Astrocyte (in vitro differentiated cells and primary cell): ENCODE measurements at regions not wholly inside any gene's neighbourhood (a gene's known extent, or its start where the extent isn't known, plus 50 kb on each side); places are given as distances from the start of the nearest gene placed in this dataset.

Experiments
- DNase-seq: peaks from one replicate; pipeline ENCODE4 v3.0.0-alpha.2; 2010; ENCODE audit warnings: low read depth
- FAIRE-seq: peaks from 2 replicates; lab custom pipeline; 2011; peaks lifted over from hg19 to GRCh38; lab: Jason Lieb, UNC
- H2AFZ ChIP-seq: 2 replicates; pipeline ENCODE4 v1.6.0; 2012; ENCODE audit warnings: low read depth, low read length, inconsistent platforms
- H3K27ac ChIP-seq: 2 replicates; pipeline ENCODE4 v1.5.1; 2011; ENCODE audit warnings: low read depth, low read length, inconsistent platforms
- H3K27me3 ChIP-seq: 2 replicates; pipeline ENCODE4 v1.6.0; 2011; ENCODE audit warnings: low read length, inconsistent platforms; ENCODE audit not compliant: insufficient read depth
- H3K36me3 ChIP-seq: 2 replicates; pipeline ENCODE4 v1.5.1; 2011; ENCODE audit warnings: low read length, inconsistent platforms; ENCODE audit not compliant: insufficient read depth
- H3K4me1 ChIP-seq: 2 replicates; pipeline ENCODE4 v1.5.1; 2011; ENCODE audit warnings: low read length, inconsistent platforms; ENCODE audit not compliant: insufficient read depth
- H3K4me2 ChIP-seq: 2 replicates; pipeline ENCODE4 v1.6.0; 2012; ENCODE audit warnings: low read length, inconsistent platforms
- H3K4me3 ChIP-seq: 2 replicates; pipeline ENCODE4 v1.5.1; 2011; ENCODE audit warnings: low read depth, mild to moderate bottlenecking, low read length, inconsistent platforms; ENCODE audit not compliant: insufficient read depth
- H3K79me2 ChIP-seq: 2 replicates; pipeline ENCODE4 v1.6.0; 2012; ENCODE audit warnings: mild to moderate bottlenecking, low read length, inconsistent platforms; ENCODE audit not compliant: insufficient read depth
- H3K9ac ChIP-seq: 2 replicates; pipeline ENCODE4 v1.6.0; 2012; ENCODE audit warnings: mild to moderate bottlenecking, low read length, inconsistent platforms
- H3K9me3 ChIP-seq: 2 replicates; pipeline ENCODE4 v1.5.1; 2012; ENCODE audit warnings: low read depth, mild to moderate bottlenecking, low read length, inconsistent platforms; ENCODE audit not compliant: insufficient read depth
- H4K20me1 ChIP-seq: 2 replicates; pipeline ENCODE4 v1.6.0; 2012; ENCODE audit warnings: low read length, inconsistent platforms; ENCODE audit not compliant: insufficient read depth
- H3K27ac Mint-ChIP-seq: one replicate; pipeline ENCODE4 v1.8.0; 2021; ENCODE audit warnings: mild to moderate bottlenecking, mixed read lengths; ENCODE audit not compliant: unreplicated experiment
- H3K27me3 Mint-ChIP-seq: one replicate; pipeline ENCODE4 v1.8.0; 2021; ENCODE audit warnings: low read depth, mixed read lengths; ENCODE audit not compliant: unreplicated experiment
- H3K36me3 Mint-ChIP-seq: one replicate; pipeline ENCODE4 v1.8.0; 2021; ENCODE audit warnings: low read depth, mixed read lengths; ENCODE audit not compliant: unreplicated experiment
- H3K4me1 Mint-ChIP-seq: one replicate; pipeline ENCODE4 v1.8.0; 2021; ENCODE audit warnings: low read depth, mixed read lengths; ENCODE audit not compliant: unreplicated experiment
- H3K4me3 Mint-ChIP-seq: one replicate; pipeline ENCODE4 v1.8.0; 2021; ENCODE audit warnings: mild to moderate bottlenecking, moderate library complexity, mixed read lengths; ENCODE audit not compliant: unreplicated experiment
- H3K9me3 Mint-ChIP-seq: one replicate; pipeline ENCODE4 v1.8.0; 2021; ENCODE audit warnings: mild to moderate bottlenecking, mixed read lengths; ENCODE audit not compliant: unreplicated experiment
- EZH2 ChIP-seq: IDR thresholded peaks from 2 replicates; pipeline ENCODE4 v1.6.1; 2012; ENCODE audit warnings: mild to moderate bottlenecking, low read length, inconsistent platforms; ENCODE audit not compliant: insufficient read depth
- TF ChIP-seq, protein P1 (sequence below): IDR thresholded peaks from 2 replicates; pipeline ENCODE4 v1.5.1; 2011; ENCODE audit warnings: low read depth, mild to moderate bottlenecking, inconsistent platforms, low read length, moderate library complexity; ENCODE audit not compliant: insufficient read depth

DNA sequence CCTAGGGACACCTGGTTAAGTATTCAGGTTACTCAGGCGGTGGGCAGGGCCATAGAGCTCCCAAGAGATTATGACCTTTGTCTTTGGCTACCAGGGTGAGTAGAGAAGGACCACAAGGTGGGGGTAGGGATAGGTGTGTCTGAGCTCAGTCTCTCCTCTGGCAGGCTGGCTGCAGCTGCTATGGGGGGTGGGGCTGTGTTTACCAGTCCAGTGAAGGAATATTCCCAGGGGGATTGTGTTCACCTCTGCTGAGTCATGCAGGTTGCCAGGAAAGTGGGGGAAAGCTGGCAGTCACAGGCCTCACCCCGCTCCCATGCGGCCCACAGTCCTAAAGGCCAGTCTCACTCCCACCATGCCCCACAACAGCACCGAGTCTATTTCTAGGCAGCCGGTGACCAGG, 53.6 kb upstream of the POU5F2 start:
- no peaks in the 10 kb centered on the region for H3K9me3 ChIP-seq
- no peak for DNase-seq
- no peaks in the 10 kb centered on the region for H3K36me3 ChIP-seq
- no peak overlapping the region for H3K9ac ChIP-seq
- no peak overlapping the region for H3K27ac Mint-ChIP-seq
- H3K4me3 ChIP-seq = no peak overlapping the region
- H3K9me3 Mint-ChIP-seq = no peaks in the 10 kb centered on the region
- peaks cover 4% of the 10 kb centered on the region for H3K36me3 Mint-ChIP-seq
- H4K20me1 ChIP-seq = no peaks in the 10 kb centered on the region
- H3K4me1 ChIP-seq = no peaks in the 10 kb centered on the region
- H3K4me2 ChIP-seq = no peak overlapping the region
- H3K79me2 ChIP-seq = no peaks in the 10 kb centered on the region
- FAIRE-seq = no peak
- no peak overlapping the region for H3K27ac ChIP-seq
- no peak overlapping the region for H3K4me3 Mint-ChIP-seq
- TF ChIP-seq EZH2 = no peak
- TF ChIP-seq, protein P1, sequence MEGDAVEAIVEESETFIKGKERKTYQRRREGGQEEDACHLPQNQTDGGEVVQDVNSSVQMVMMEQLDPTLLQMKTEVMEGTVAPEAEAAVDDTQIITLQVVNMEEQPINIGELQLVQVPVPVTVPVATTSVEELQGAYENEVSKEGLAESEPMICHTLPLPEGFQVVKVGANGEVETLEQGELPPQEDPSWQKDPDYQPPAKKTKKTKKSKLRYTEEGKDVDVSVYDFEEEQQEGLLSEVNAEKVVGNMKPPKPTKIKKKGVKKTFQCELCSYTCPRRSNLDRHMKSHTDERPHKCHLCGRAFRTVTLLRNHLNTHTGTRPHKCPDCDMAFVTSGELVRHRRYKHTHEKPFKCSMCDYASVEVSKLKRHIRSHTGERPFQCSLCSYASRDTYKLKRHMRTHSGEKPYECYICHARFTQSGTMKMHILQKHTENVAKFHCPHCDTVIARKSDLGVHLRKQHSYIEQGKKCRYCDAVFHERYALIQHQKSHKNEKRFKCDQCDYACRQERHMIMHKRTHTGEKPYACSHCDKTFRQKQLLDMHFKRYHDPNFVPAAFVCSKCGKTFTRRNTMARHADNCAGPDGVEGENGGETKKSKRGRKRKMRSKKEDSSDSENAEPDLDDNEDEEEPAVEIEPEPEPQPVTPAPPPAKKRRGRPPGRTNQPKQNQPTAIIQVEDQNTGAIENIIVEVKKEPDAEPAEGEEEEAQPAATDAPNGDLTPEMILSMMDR = no peak
- H3K27me3 ChIP-seq = no peaks in the 10 kb centered on the region
- no peak overlapping the region for H2AFZ ChIP-seq
- peaks cover 5% of the 10 kb centered on the region for H3K4me1 Mint-ChIP-seq
- H3K27me3 Mint-ChIP-seq = no peaks in the 10 kb centered on the region

DNA sequence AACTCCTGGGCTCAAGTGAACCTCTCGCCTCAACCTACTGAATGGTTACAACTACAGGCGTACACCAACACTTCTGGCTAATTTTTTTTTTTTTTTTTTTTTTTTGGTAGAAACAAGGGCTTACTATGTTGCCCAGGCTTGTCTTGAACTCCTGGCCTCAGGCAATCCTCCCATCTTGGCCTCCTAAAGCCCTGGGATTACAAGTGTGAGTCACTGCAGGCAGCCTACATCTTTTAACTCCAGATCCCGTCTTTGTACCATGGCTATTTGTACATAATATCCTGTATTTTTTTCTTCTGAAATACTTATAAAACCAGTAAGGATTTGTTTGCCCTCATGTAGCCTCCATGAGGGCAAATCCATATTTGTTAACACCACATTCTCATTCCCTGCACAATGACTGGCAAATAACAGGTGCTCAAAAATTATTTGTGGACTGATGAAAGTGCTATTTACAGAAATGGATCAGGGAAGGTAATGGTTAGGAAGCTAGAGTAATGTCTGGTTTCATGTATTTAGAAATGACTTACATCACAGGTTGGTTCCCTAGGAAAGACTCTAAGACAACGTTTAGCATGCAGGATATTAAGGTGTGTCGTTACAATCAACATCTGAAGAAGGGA, 51.9 kb upstream of the POU5F2 start:
- FAIRE-seq = no peak
- H3K79me2 ChIP-seq = no peaks in the 10 kb centered on the region

DNA sequence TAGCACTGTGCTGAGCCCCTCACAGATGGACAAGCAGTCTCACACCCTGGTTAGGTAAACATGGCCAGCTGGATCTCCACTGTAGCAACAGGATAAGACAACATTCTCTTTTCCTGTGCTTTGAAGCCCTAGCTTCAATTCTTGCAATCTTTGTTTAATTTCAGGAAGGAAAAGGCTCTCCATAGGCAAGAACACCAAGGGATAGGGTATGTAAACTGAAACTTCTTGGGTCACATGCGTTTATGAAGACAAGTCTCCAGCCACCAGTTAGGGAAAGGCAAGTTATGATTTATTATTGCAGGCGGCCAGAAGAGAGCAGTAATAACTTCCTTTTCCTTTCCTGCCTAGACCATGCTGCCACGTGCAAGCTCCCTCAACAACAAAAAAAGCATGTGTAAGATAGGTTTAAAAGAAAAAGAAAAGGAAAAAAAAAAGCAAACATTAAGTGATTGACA, 50.1 kb upstream of the POU5F2 start:
- Mint-ChIP-seq H3K36me3 (peaks cover 4% of the 10 kb centered on the region), H3K27ac (no peak overlapping the region), H3K4me3 (no peak overlapping the region), H3K27me3 (no peaks in the 10 kb centered on the region), H3K4me1 (peaks cover 8% of the 10 kb centered on the region), H3K9me3 (no peaks in the 10 kb centered on the region)
- TF ChIP-seq, protein P1 = no peak
- TF ChIP-seq EZH2 = no peak
- Histone ChIP-seq H3K27ac (no peak overlapping the region), H3K27me3 (no peaks in the 10 kb centered on the region), H4K20me1 (no peaks in the 10 kb centered on the region), H3K36me3 (no peaks in the 10 kb centered on the region), H3K4me1 (no peaks in the 10 kb centered on the region), H2AFZ (no peak overlapping the region), H3K79me2 (no peaks in the 10 kb centered on the region), H3K9ac (no peak overlapping the region), H3K9me3 (no peaks in the 10 kb centered on the region), H3K4me3 (no peak overlapping the region), H3K4me2 (no peak overlapping the region)
- DNase-seq (no peak), FAIRE-seq (no peak)

More for the DNA sequence above, 51.9 kb upstream of the POU5F2 start:
- no peak overlapping the region for H2AFZ ChIP-seq
- H3K4me2 ChIP-seq = no peak overlapping the region
- Mint-ChIP-seq H3K4me3 (no peak overlapping the region), H3K36me3 (peaks cover 4% of the 10 kb centered on the region), H3K27me3 (no peaks in the 10 kb centered on the region), H3K9me3 (no peaks in the 10 kb centered on the region), H3K4me1 (peaks cover 8% of the 10 kb centered on the region), H3K27ac (no peak overlapping the region)
- H3K4me1 ChIP-seq = no peaks in the 10 kb centered on the region
- TF ChIP-seq, protein P1 = no peak
- TF ChIP-seq EZH2 = no peak
- no peaks in the 10 kb centered on the region for H3K36me3 ChIP-seq
- H3K9ac ChIP-seq = no peak overlapping the region
- no peak overlapping the region for H3K27ac ChIP-seq
- no peaks in the 10 kb centered on the region for H3K9me3 ChIP-seq
- H3K27me3 ChIP-seq = no peaks in the 10 kb centered on the region
- no peak overlapping the region for H3K4me3 ChIP-seq
- no peaks in the 10 kb centered on the region for H4K20me1 ChIP-seq
- no peak for DNase-seq
